Activated CD8-positive, alpha-beta T cell treated with anti-CD3 and anti-CD28 coated beads, Interleukin-2, amount 10 ng/mL, durations not matched to agents 7 days and 5 days (primary cell): ENCODE measurements at regions not wholly inside any gene's neighbourhood (a gene's known extent, or its start where the extent isn't known, plus 50 kb on each side); places are given as distances from the start of the nearest gene placed in this dataset.

Experiments
- ATAC-seq: fragments of 150-1000 bp; cut with Tn5 transposase; one replicate; pipeline ENCODE4 v1.10.0; 2021; ENCODE audit warnings: moderate library complexity
- CTCF ChIA-PET: fragments of 350-600 bp; sonication (Branson Sonifier 250); formaldehyde crosslinking; loops from one replicate; lab custom pipeline; 2021; ENCODE audit warnings: antibody characterized with exemption; lab: Charles Lee
- POLR2A ChIA-PET: fragments of 350-600 bp; sonication (Branson Sonifier 250); formaldehyde crosslinking; loops from one replicate; lab custom pipeline; 2021; ENCODE audit warnings: antibody characterized with exemption; lab: Charles Lee
- DNase-seq: peaks from one replicate; pipeline ENCODE4 v3.0.0-alpha.2; 2020
- H3K27ac Mint-ChIP-seq: one replicate; pipeline ENCODE4 v1.8.0; 2021; ENCODE audit warnings: mild to moderate bottlenecking, mixed read lengths
- H3K27me3 Mint-ChIP-seq: one replicate; pipeline ENCODE4 v1.8.0; 2021; ENCODE audit warnings: low read depth, mixed read lengths
- H3K36me3 Mint-ChIP-seq: one replicate; pipeline ENCODE4 v1.8.0; 2021; ENCODE audit warnings: low read depth, mixed read lengths
- H3K4me1 Mint-ChIP-seq: one replicate; pipeline ENCODE4 v1.8.0; 2021; ENCODE audit warnings: low read depth, mixed read lengths
- H3K4me3 Mint-ChIP-seq: one replicate; pipeline ENCODE4 v1.8.0; 2021; ENCODE audit warnings: mild to moderate bottlenecking, mixed read lengths
- H3K9me3 Mint-ChIP-seq: one replicate; pipeline ENCODE4 v1.8.0; 2022; ENCODE audit warnings: mixed read lengths; ENCODE audit not compliant: insufficient read depth

DNA sequence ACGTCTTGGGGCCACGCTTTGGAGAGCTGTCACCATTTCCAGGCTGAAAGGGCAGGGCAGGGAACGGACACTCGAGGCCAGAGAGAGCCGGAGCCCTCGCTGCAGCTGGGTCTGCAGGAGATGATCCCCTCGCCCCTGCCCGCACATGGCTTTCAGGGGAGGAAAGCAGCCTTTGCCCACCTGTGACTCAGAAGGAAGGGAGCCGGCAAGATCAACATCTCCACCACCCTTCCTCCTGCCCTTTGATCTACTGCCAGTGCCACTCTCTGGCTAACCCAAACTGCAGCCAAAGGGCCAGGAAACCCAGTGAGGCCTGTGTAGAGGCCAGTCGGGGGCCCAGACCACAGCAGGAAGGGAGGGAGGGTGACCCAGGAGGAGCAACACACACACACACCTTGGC lies 137.1 kb upstream of the ERCC6L2 start:
- H3K36me3 Mint-ChIP-seq = no peaks in the 10 kb centered on the region
- no peaks in the 10 kb centered on the region for H3K4me1 Mint-ChIP-seq
- POLR2A ChIA-PET = no interaction called here
- H3K27me3 Mint-ChIP-seq = peaks cover 41% of the 10 kb centered on the region
- CTCF ChIA-PET = no interaction called here
- no peak for DNase-seq
- no peak overlapping the region for H3K4me3 Mint-ChIP-seq
- no peak overlapping the region for H3K27ac Mint-ChIP-seq
- no peaks in the 10 kb centered on the region for H3K9me3 Mint-ChIP-seq
- ATAC-seq = no peak

DNA sequence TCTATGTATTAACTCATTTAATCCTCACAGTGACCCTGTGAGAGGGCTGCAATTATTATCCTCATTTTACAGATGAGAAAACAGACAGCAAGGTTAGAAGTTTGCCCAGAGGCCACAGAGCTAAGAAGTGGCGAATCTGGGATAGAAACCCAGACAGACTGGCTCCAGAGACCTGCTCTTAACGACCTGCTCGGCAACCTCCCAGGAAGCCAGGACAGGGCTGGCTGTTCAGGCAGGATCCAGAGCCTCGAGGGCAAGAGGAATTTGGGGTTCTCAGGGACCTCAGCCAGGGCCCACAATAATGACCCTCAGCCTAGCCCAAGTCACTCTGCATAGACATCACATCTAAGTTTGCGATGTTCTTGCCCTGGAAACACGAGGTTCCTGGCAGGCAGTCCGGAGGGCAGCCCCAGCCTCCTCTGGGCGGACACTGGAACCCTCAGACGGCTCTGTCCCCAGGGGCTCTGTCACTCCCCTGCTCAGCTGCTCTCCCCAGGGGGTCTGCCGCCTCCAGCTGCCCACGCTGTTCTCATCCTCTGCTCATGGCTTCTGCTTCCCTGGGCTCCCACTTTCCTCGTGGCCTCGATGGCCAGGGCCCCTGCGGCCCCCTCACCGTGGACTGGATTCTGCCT lies 138.5 kb upstream of the ERCC6L2 start:
- no peaks in the 10 kb centered on the region for H3K9me3 Mint-ChIP-seq
- no peak overlapping the region for H3K27ac Mint-ChIP-seq
- no peak overlapping the region for H3K4me3 Mint-ChIP-seq
- DNase-seq = no peak
- ATAC-seq = no peak
- ChIA-PET POLR2A (no interaction called here), CTCF (interaction anchor here (1.1 to 2.1 kb wide), 5 partner anchors 9 to 151 kb away, joined by 3 to 11 read pairs (median 5); no protein-coding TSS in a partner anchor)
- H3K36me3 Mint-ChIP-seq = no peaks in the 10 kb centered on the region
- peaks cover 45% of the 10 kb centered on the region for H3K27me3 Mint-ChIP-seq
- no peaks in the 10 kb centered on the region for H3K4me1 Mint-ChIP-seq

DNA sequence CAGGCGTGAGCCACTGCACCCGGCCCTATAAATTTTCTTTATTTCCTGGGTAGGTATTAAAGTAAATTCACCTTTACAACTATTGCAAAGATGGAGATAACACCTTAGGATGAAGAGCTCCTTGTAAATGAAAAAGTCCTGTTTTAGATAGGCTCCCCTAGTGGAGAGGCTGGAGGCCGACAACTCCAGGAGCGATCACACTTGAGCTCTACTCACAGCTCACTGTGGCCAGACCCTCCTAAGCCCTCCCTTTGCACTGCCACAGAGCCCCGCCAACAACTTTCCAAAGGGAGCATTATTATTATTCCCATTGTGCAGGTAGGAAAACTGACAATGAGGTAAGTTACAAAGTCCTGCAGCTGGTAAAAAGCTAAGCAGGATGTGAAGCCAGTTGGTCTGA lies 139.1 kb upstream of the ERCC6L2 start:
- ChIA-PET CTCF (interaction anchor here (1.1 to 2.1 kb wide), 5 partner anchors 9 to 151 kb away, joined by 3 to 11 read pairs (median 5); no protein-coding TSS in a partner anchor), POLR2A (no interaction called here)
- no peak for DNase-seq
- Mint-ChIP-seq H3K27ac (no peak overlapping the region), H3K4me1 (no peaks in the 10 kb centered on the region), H3K9me3 (no peaks in the 10 kb centered on the region), H3K4me3 (no peak overlapping the region), H3K27me3 (peaks cover 41% of the 10 kb centered on the region), H3K36me3 (no peaks in the 10 kb centered on the region)
- ATAC-seq = no peak

- H3K36me3 Mint-ChIP-seq = no peaks in the 10 kb centered on the region
- DNase-seq (no peak), ATAC-seq (no peak)
- H3K9me3 Mint-ChIP-seq = no peaks in the 10 kb centered on the region
- H3K27ac Mint-ChIP-seq = no peak overlapping the region
- H3K4me1 Mint-ChIP-seq = no peaks in the 10 kb centered on the region
- H3K4me3 Mint-ChIP-seq = no peak overlapping the region
- ChIA-PET POLR2A (no interaction called here), CTCF (interaction anchor here (1.1 to 2.1 kb wide), 5 partner anchors 9 to 152 kb away, joined by 3 to 11 read pairs (median 5); no protein-coding TSS in a partner anchor)
- H3K27me3 Mint-ChIP-seq = peaks cover 41% of the 10 kb centered on the region
Measured at GRCh38 chr9:95735701-95736100, 139.8 kb upstream of the ERCC6L2 start.

GRCh38 chr9:95733741-95734666 lies 141.5 kb upstream of the ERCC6L2 start:
- ATAC-seq (no peak), DNase-seq (no peak)
- CTCF ChIA-PET = no interaction called here
- no peak overlapping the region for H3K4me3 Mint-ChIP-seq
- POLR2A ChIA-PET = interaction anchor here (0.5 kb wide), 1 partner anchor 1517 kb away, joined by 3 read pairs; no protein-coding TSS in a partner anchor
- H3K27ac Mint-ChIP-seq = no peak overlapping the region
- H3K36me3 Mint-ChIP-seq = no peaks in the 10 kb centered on the region
- H3K9me3 Mint-ChIP-seq = peaks cover 4% of the 10 kb centered on the region
- H3K27me3 Mint-ChIP-seq = peaks cover 38% of the 10 kb centered on the region
- H3K4me1 Mint-ChIP-seq = no peaks in the 10 kb centered on the region

GRCh38 chr9:95732802-95733688 lies 142.4 kb upstream of the ERCC6L2 start:
- POLR2A ChIA-PET = no interaction called here
- CTCF ChIA-PET = interaction anchor here (0.8 kb wide), 1 partner anchor 17 kb away, joined by 3 read pairs; no protein-coding TSS in a partner anchor
- ATAC-seq (no peak), DNase-seq (no peak)
- Mint-ChIP-seq H3K4me1 (no peaks in the 10 kb centered on the region), H3K9me3 (peaks cover 4% of the 10 kb centered on the region), H3K27ac (no peak overlapping the region), H3K4me3 (no peak overlapping the region), H3K36me3 (no peaks in the 10 kb centered on the region), H3K27me3 (peaks cover 38% of the 10 kb centered on the region)

DNA sequence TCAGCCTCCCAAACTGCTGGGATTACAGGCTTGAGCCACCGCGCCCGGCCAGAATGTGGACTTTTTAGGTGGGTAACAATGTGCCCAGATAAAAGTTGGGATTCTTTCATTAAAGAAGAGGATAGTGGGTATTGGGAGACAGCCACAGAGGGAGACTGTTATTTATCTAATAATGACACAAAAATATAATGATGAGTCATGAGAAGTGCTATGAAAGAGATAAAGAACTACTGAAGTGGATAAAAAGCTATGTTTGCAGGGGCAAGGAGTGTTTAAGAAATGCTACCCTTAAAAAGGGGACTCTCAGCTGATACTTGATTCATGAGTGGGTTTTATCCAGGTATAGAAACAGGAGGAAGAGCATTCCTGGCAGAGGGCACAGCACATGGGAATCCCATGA lies 143.6 kb upstream of the ERCC6L2 start:
- Mint-ChIP-seq H3K27ac (no peak overlapping the region), H3K27me3 (peaks cover 38% of the 10 kb centered on the region), H3K4me1 (peaks cover 6% of the 10 kb centered on the region), H3K4me3 (no peak overlapping the region), H3K36me3 (peaks cover 3% of the 10 kb centered on the region), H3K9me3 (peaks cover 9% of the 10 kb centered on the region)
- ChIA-PET POLR2A (no interaction called here), CTCF (no interaction called here)
- DNase-seq (no peak), ATAC-seq (no peak)

- H3K4me1 Mint-ChIP-seq = peaks cover 26% of the 10 kb centered on the region
- peaks cover 29% of the 10 kb centered on the region for H3K27me3 Mint-ChIP-seq
- no peak for ATAC-seq
- H3K4me3 Mint-ChIP-seq = no peak overlapping the region
- ChIA-PET POLR2A (interaction anchor here (0.5 kb wide), 1 partner anchor 115 kb away, joined by 3 read pairs; no protein-coding TSS in a partner anchor), CTCF (interaction anchor here (1.0 kb wide), 1 partner anchor 17 kb away, joined by 3 read pairs; no protein-coding TSS in a partner anchor)
- peaks cover 20% of the 10 kb centered on the region for H3K9me3 Mint-ChIP-seq
- H3K36me3 Mint-ChIP-seq = peaks cover 13% of the 10 kb centered on the region
- DNase-seq = no peak
- H3K27ac Mint-ChIP-seq = no peak overlapping the region
Measured at GRCh38 chr9:95729669-95730368, 145.7 kb upstream of the ERCC6L2 start.

DNA sequence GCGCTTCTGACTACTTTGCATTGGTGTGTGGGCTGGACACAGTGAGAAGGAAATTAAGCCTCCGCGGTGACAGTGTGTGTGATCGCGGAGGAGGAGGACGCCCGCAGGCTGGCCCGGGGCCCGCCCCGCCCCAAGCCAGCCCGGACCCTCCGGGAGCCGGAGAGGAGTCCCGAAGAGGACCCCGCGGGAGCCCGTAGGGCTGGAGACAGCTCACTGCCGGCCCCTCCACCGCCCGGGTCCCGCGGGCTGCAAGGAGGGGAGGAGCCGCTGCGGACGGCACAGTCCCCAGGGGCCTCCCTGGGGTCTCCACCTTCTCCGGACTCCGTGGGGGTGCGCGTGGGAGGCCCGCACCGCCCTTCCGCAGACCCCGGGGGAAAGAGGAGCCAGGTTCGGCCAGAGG lies 146.4 kb upstream of the ERCC6L2 start:
- POLR2A ChIA-PET = no interaction called here
- Mint-ChIP-seq H3K4me3 (no peak overlapping the region), H3K27ac (no peak overlapping the region), H3K27me3 (peaks cover 23% of the 10 kb centered on the region), H3K4me1 (peaks cover 34% of the 10 kb centered on the region), H3K9me3 (peaks cover 22% of the 10 kb centered on the region), H3K36me3 (peaks cover 13% of the 10 kb centered on the region)
- CTCF ChIA-PET = no interaction called here
- DNase-seq (no peak), ATAC-seq (no peak)

- H3K9me3 Mint-ChIP-seq = peaks cover 22% of the 10 kb centered on the region
- POLR2A ChIA-PET = no interaction called here
- no peak overlapping the region for H3K4me3 Mint-ChIP-seq
Measured at GRCh38 chr9:95727947-95728520, 147.5 kb upstream of the ERCC6L2 start.

More at GRCh38 chr9:95727947-95728520, 147.5 kb upstream of the ERCC6L2 start:
- Mint-ChIP-seq H3K27ac (no peak overlapping the region), H3K27me3 (peaks cover 18% of the 10 kb centered on the region), H3K36me3 (peaks cover 13% of the 10 kb centered on the region), H3K4me1 (peaks cover 40% of the 10 kb centered on the region)
- DNase-seq (no peak), ATAC-seq (no peak)
- CTCF ChIA-PET = interaction anchor here (1.2 to 2.0 kb wide), 4 partner anchors 8 to 489 kb away, joined by 5 to 11 read pairs (median 10); no protein-coding TSS in a partner anchor
